ENCODE measurements at regions not wholly inside any gene's neighbourhood (a gene's known extent, or its start where the extent isn't known, plus 50 kb on each side); places are given as distances from the start of the nearest gene placed in this dataset.

GRCh38 chr21:16792101-16792500 lies 720.7 kb upstream of the CXADR start:
- no peak for TF ChIP-seq TAF1 (IDR thresholded peaks at IDR 0.05; ENCODE audit: borderline replicate concordance, low read depth, low read length)
- TF ChIP-seq POLR2AphosphoS5 (IDR thresholded peaks at IDR 0.05; ENCODE audit: low read depth, low read length) = no peak

Data from GM12892 (cell line).